H1 (cell line): ENCODE measurements at regions not wholly inside any gene's neighbourhood (a gene's known extent, or its start where the extent isn't known, plus 50 kb on each side); places are given as distances from the start of the nearest gene placed in this dataset.

Experiments
- CTCF ChIA-PET: fragments of 300-600 bp; sonication (Branson Sonifier 250); formaldehyde crosslinking; loops from one replicate; lab custom pipeline; 2021; ENCODE audit not compliant: partially characterized antibody; lab: Charles Lee
- POLR2A ChIA-PET: fragments of 300-600 bp; sonication (Branson Sonifier 250); formaldehyde crosslinking; loops from one replicate; lab custom pipeline; 2021; ENCODE audit warnings: inconsistent platforms; ENCODE audit not compliant: partially characterized antibody; lab: Charles Lee
- DNase-seq, 2 experiments: peaks; one replicate each; pipeline versions ENCODE4 v3.0.0 to v3.0.0-alpha.2; 2010 to 2022; ENCODE audit warnings: low spot score in 2 of 2, low read depth in 1 of 2, mixed read lengths in 1 of 2
- FAIRE-seq: peaks from 2 replicates; lab custom pipeline; 2011; peaks lifted over from hg19 to GRCh38; lab: Jason Lieb, UNC
- H2AFZ ChIP-seq: 2 replicates; pipeline ENCODE4 v1.8.1; 2012; ENCODE audit warnings: low read length, inconsistent platforms
- H2AK5ac ChIP-seq: 2 replicates; pipeline ENCODE4 v1.6.1; 2013; ENCODE audit warnings: low read depth, low read length
- H2BK120ac ChIP-seq: replicated peaks from 2 replicates; pipeline ENCODE3; 2013; ENCODE audit warnings: low read depth, low read length, inconsistent platforms
- H2BK12ac ChIP-seq: 2 replicates; pipeline ENCODE4 v1.6.1; 2013; ENCODE audit warnings: low read depth, low read length
- H2BK15ac ChIP-seq: 2 replicates; pipeline ENCODE4 v1.6.1; 2013; ENCODE audit warnings: low read length
- H2BK20ac ChIP-seq: 2 replicates; pipeline ENCODE4 v1.6.1; 2013; ENCODE audit warnings: low read length
- H2BK5ac ChIP-seq: 2 replicates; pipeline ENCODE4 v1.6.1; 2013; ENCODE audit warnings: low read depth, low read length
- H3K14ac ChIP-seq: 2 replicates; pipeline ENCODE4 v1.6.1; 2013; ENCODE audit warnings: inconsistent platforms; ENCODE audit not compliant: insufficient read length
- H3K18ac ChIP-seq: 2 replicates; pipeline ENCODE4 v1.6.1; 2013; ENCODE audit warnings: low read length; ENCODE audit errors: extremely low read depth
- H3K23ac ChIP-seq: 2 replicates; pipeline ENCODE4 v1.6.1; 2013; ENCODE audit warnings: inconsistent platforms; ENCODE audit not compliant: insufficient read length
- H3K23me2 ChIP-seq: 2 replicates; pipeline ENCODE4 v1.6.1; 2013; ENCODE audit warnings: low read depth, low read length
- H3K27ac ChIP-seq: 2 replicates; pipeline ENCODE4 v1.6.1; 2011; ENCODE audit warnings: low read depth, low read length, inconsistent platforms
- H3K27me3 ChIP-seq, 4 experiments: replicated peaks in 1 of 4; 1 replicate in 1 of 4; 2 replicates in 3 of 4; pipeline versions ENCODE4 v1.6.1 to v1.8.1; 2011 to 2013; ENCODE audit warnings: low read length in 3 of 4, mild to moderate bottlenecking in 3 of 4, inconsistent platforms in 2 of 4, mixed read lengths in 2 of 4, moderate library complexity in 1 of 4; ENCODE audit not compliant: control insufficient read depth in 3 of 4, insufficient read depth in 3 of 4; ENCODE audit errors: extremely low read depth in 1 of 4
- H3K36me3 ChIP-seq, 4 experiments: 2 replicates each; pipeline versions ENCODE4 v1.6.1 to v1.8.1; 2011 to 2013; ENCODE audit warnings: mild to moderate bottlenecking in 4 of 4, low read length in 3 of 4, moderate library complexity in 2 of 4, control low read depth in 1 of 4, inconsistent platforms in 1 of 4; ENCODE audit not compliant: insufficient read depth in 4 of 4, control insufficient read depth in 2 of 4
- H3K4ac ChIP-seq: replicated peaks from 2 replicates; pipeline ENCODE3; 2013; ENCODE audit warnings: low read length, low read depth, mixed read lengths, inconsistent platforms; ENCODE audit not compliant: insufficient read length
- H3K4me1 ChIP-seq, 4 experiments: replicated peaks in 1 of 4; 1 replicate in 1 of 4; 2 replicates in 3 of 4; pipeline versions ENCODE4 v1.6.1 to v1.8.1; 2011 to 2013; ENCODE audit warnings: low read length in 3 of 4, inconsistent platforms in 2 of 4, mixed read lengths in 1 of 4; ENCODE audit not compliant: insufficient read depth in 4 of 4, control insufficient read depth in 3 of 4
- H3K4me2 ChIP-seq, 2 experiments: 2 replicates each; pipeline versions ENCODE4 v1.6.1 to v1.8.1; 2011 to 2013; ENCODE audit warnings: low read depth in 2 of 2, low read length in 2 of 2, control low read depth in 1 of 2, inconsistent platforms in 1 of 2, mild to moderate bottlenecking in 1 of 2; ENCODE audit not compliant: insufficient read depth in 1 of 2
- H3K4me3 ChIP-seq, 4 experiments: fragments of 200-600, 300-600 bp in 1 of 4; sonication (generic), shearing (Covaris generic), sonication (Bioruptor Twin) in 1 of 4; 2 replicates each; pipeline versions ENCODE4 v1.5.1 to v1.8.1; 2011 to 2016; ENCODE audit warnings: low read length in 4 of 4, low read depth in 3 of 4, control low read depth in 2 of 4, inconsistent platforms in 2 of 4, mild to moderate bottlenecking in 2 of 4, mixed read lengths in 1 of 4, moderate library complexity in 1 of 4; ENCODE audit not compliant: insufficient read depth in 2 of 4; ENCODE audit errors: extremely low read depth in 1 of 4
- H3K56ac ChIP-seq: replicated peaks from 2 replicates; pipeline ENCODE3; 2013; ENCODE audit warnings: low read depth, mild to moderate bottlenecking, mixed read lengths, low read length, inconsistent platforms; ENCODE audit not compliant: insufficient read length
- H3K79me1 ChIP-seq: 2 replicates; pipeline ENCODE4 v1.6.1; 2013; ENCODE audit warnings: low read depth, low read length, control low read depth
- H3K79me2 ChIP-seq, 2 experiments: 2 replicates each; pipeline versions ENCODE4 v1.6.1 to v1.8.1; 2012 to 2013; ENCODE audit warnings: low read length in 2 of 2, mild to moderate bottlenecking in 2 of 2, inconsistent platforms in 1 of 2; ENCODE audit not compliant: insufficient read depth in 2 of 2, control insufficient read depth in 1 of 2
- H3K9ac ChIP-seq, 4 experiments: replicated peaks in 1 of 4; 1 replicate in 1 of 4; 2 replicates in 3 of 4; pipeline versions ENCODE4 v1.6.1 to v1.8.1; 2011 to 2013; ENCODE audit warnings: low read depth in 3 of 4, low read length in 3 of 4, control low read depth in 2 of 4, mild to moderate bottlenecking in 2 of 4, moderate library complexity in 2 of 4, inconsistent platforms in 1 of 4; ENCODE audit errors: extremely low read depth in 1 of 4
- H3K9me3 ChIP-seq, 2 experiments: 2 replicates each; pipeline versions ENCODE4 v1.6.1 to v1.8.1; 2012 to 2013; ENCODE audit warnings: mild to moderate bottlenecking in 2 of 2, moderate library complexity in 2 of 2, control low read depth in 1 of 2, inconsistent platforms in 1 of 2, low read depth in 1 of 2, low read length in 1 of 2, mixed read lengths in 1 of 2; ENCODE audit not compliant: insufficient read depth in 2 of 2
- H4K20me1 ChIP-seq, 2 experiments: replicated peaks in 1 of 2; 2 replicates each; pipeline versions ENCODE3 to v1.8.1; 2011 to 2013; ENCODE audit warnings: inconsistent platforms in 2 of 2, low read length in 2 of 2, mild to moderate bottlenecking in 1 of 2; ENCODE audit not compliant: insufficient read depth in 2 of 2, control insufficient read depth in 1 of 2
- H4K5ac ChIP-seq: 2 replicates; pipeline ENCODE4 v1.6.1; 2013; ENCODE audit warnings: low read length, low read depth, mixed read lengths, inconsistent platforms; ENCODE audit not compliant: insufficient read length
- H4K8ac ChIP-seq: 2 replicates; pipeline ENCODE4 v1.8.0; 2013; ENCODE audit warnings: mild to moderate bottlenecking, moderate library complexity, low read length, inconsistent platforms; ENCODE audit not compliant: insufficient read depth; ENCODE audit errors: extremely low read depth
- H4K91ac ChIP-seq: replicated peaks from 2 replicates; pipeline ENCODE3; 2013; ENCODE audit warnings: low read length, mixed read lengths, inconsistent platforms; ENCODE audit not compliant: insufficient read length
- CBX5 ChIP-seq: fragments of 300-800, 300-1000 bp; sonication (generic); IDR thresholded peaks from 2 replicates; pipeline ENCODE4 v1.7.1; 2016; ENCODE audit warnings: antibody characterized with exemption, low read length, low read depth
- CBX8 ChIP-seq: fragments of 300-800, 300-1000 bp; sonication (generic); IDR thresholded peaks from 2 replicates; pipeline ENCODE4 v1.7.1; 2016; ENCODE audit warnings: low read depth, low read length, borderline replicate concordance
- EP300 ChIP-seq, 2 experiments: IDR thresholded peaks; 1 replicate in 1 of 2; 2 replicates in 1 of 2; pipeline ENCODE4 v1.6.1; 2011 to 2012; ENCODE audit warnings: low read depth in 2 of 2, low read length in 2 of 2, mild to moderate bottlenecking in 2 of 2, borderline replicate concordance in 1 of 2, inconsistent platforms in 1 of 2, moderate library complexity in 1 of 2
- FOSL1 ChIP-seq: IDR thresholded peaks from 2 replicates; pipeline ENCODE4 v1.6.1; 2011; ENCODE audit warnings: mild to moderate bottlenecking, low read depth, low read length, moderate library complexity; ENCODE audit not compliant: insufficient read depth
- JUN ChIP-seq: IDR thresholded peaks from 2 replicates; pipeline ENCODE4 v1.6.1; 2011; ENCODE audit warnings: low read depth, mild to moderate bottlenecking, improper control_type of control experiment, low read length
- NANOG ChIP-seq: IDR thresholded peaks from 2 replicates; pipeline ENCODE4 v1.6.1; 2011; ENCODE audit warnings: low read length, low read depth, mild to moderate bottlenecking, inconsistent platforms; ENCODE audit not compliant: insufficient read depth, poor library complexity, severe bottlenecking
- NRF1 ChIP-seq: IDR thresholded peaks from 2 replicates; pipeline ENCODE4 v1.6.1; 2011; ENCODE audit warnings: mild to moderate bottlenecking, low read depth, low read length, improper control_type of control experiment
- POLR2AphosphoS5 ChIP-seq: IDR thresholded peaks from 2 replicates; pipeline ENCODE4 v1.6.1; 2011; ENCODE audit warnings: low read depth, low read length
- RXRA ChIP-seq: IDR thresholded peaks from 2 replicates; pipeline ENCODE4 v1.6.1; 2011; ENCODE audit warnings: low read depth, mild to moderate bottlenecking, low read length, moderate library complexity; ENCODE audit not compliant: insufficient read depth
- WGBS, 2 experiments: shearing (Covaris generic) in 1 of 2; methylation state at CpG; one replicate each; pipeline versions ENCODE4 v1.1.6 to v1.1.7; 2013 to 2015; ENCODE audit warnings: low lambda C conversion rate in 2 of 2, mixed read lengths in 2 of 2, inconsistent platforms in 1 of 2, low coverage in 1 of 2, missing lambda C conversion rate in 1 of 2; ENCODE audit not compliant: insufficient replicate concordance in 2 of 2, insufficient coverage in 1 of 2, insufficient read length in 1 of 2; ENCODE audit errors: extremely low coverage in 1 of 2, missing lambda C conversion rate in 1 of 2; 5-methylcytosine and 5-hydroxymethylcytosine counted together

DNA sequence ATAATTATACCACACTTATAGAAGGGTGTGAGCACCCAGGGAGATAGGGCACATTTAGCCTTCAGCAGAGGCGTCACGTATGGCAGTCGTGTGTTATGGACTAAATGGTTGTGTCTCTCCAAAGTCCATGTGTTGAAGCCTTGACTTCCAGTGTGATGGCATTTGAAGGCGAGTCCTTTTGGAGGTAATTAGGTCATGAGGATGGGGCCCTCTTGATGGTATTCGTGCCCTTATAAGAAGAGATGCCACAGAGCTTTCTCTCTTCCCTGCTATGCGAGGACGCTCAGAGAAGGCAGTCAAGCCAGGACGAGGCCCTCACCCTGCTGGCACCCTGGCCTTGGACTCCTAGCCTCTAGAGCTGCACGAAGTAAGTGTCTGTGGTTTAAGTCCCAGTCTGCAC lies 375.0 kb upstream of the C1orf174 start (continued):
- no peak for TF ChIP-seq POLR2AphosphoS5

DNA sequence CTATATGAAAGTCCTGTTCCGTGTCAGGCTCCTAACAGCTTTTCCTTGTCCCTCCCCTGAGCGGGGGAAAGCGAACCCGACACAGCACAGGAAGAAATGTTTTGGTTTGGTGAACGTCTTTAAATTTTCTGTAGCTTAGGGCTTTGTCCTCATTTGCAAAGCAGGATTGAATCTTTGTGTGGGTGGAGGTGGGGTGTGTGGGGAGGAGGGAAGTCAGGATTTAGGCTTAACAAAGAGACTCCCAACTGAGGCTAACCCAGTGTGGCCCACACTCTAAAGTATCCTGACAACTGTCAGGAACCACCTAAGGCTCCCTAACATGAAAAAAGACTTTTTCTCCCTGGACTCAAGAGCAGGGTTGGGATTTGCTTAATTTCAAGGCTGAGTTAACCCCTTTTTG lies 376.2 kb upstream of the C1orf174 start:
- H3K4ac ChIP-seq, result no peak overlapping the region
- no peaks in the 10 kb centered on the region for H3K79me1 ChIP-seq
- no peak overlapping the region for H2AK5ac ChIP-seq
- H3K9ac ChIP-seq, result no peak overlapping the region
- H3K27me3 ChIP-seq, result no peaks in the 10 kb centered on the region
- FAIRE-seq (no peak), DNase-seq (no peak)
- H2BK5ac ChIP-seq, result no peak overlapping the region
- peaks cover 31 to 59% of the 10 kb centered on the region in 2 experiments for H3K9me3 ChIP-seq
- no peak overlapping the region for H2BK120ac ChIP-seq
- H4K5ac ChIP-seq, result no peak overlapping the region
- WGBS, 2 experiments, result 64% methylated on average over 5 of the region's 5 CpGs; no CpG with 5 or more reads in 1 of the 2 experiments
- H3K14ac ChIP-seq, result no peak overlapping the region
- peak overlapping the region in 1 of 2 experiments; percentile 42; a peak in 1 of 4 replicates for H3K4me2 ChIP-seq
- CTCF ChIA-PET, result no interaction called here
- H3K27ac ChIP-seq, result no peak overlapping the region
- H2BK15ac ChIP-seq, result no peak overlapping the region
- H3K56ac ChIP-seq, result no peak overlapping the region
- H3K23ac ChIP-seq, result no peak overlapping the region
- H3K4me1 ChIP-seq, result no peaks in the 10 kb centered on the region
- no peak overlapping the region for H2BK12ac ChIP-seq
- no peak overlapping the region for H3K18ac ChIP-seq
- H3K23me2 ChIP-seq, result no peaks in the 10 kb centered on the region
- no peak overlapping the region for H2AFZ ChIP-seq
- H4K8ac ChIP-seq, result no peak overlapping the region
- 0 out of 8 replicates have a peak overlapping the region, but pooled peaks of 1 of the 4 experiments have one; percentile 15 for H3K4me3 ChIP-seq
- no peaks in the 10 kb centered on the region for H3K79me2 ChIP-seq
- no peaks in the 10 kb centered on the region for H4K20me1 ChIP-seq
- H2BK20ac ChIP-seq, result no peak overlapping the region
- POLR2A ChIA-PET, result no interaction called here
- H3K36me3 ChIP-seq, result no peaks in the 10 kb centered on the region
- H4K91ac ChIP-seq, result no peak overlapping the region
- no peak for TF ChIP-seq NANOG
- TF ChIP-seq RXRA, result no peak
- no peak for TF ChIP-seq EP300 (IDR thresholded peaks at IDR 0.05; ENCODE audit: borderline replicate concordance in 1 of 2, low read depth in 2 of 2, low read length in 2 of 2)
- no peak for TF ChIP-seq FOSL1
- no peak for TF ChIP-seq CBX8
- no peak for TF ChIP-seq CBX5
- no peak for TF ChIP-seq NRF1
- no peak for TF ChIP-seq JUN
